Panc1 (cell line): ENCODE measurements at regions not wholly inside any gene's neighbourhood (a gene's known extent, or its start where the extent isn't known, plus 50 kb on each side); places are given as distances from the start of the nearest gene placed in this dataset.
"Not testable (repeated sequence)": the region's sequence is repeated elsewhere in the genome, so short reads cannot be mapped to it uniquely, and the experiment has no call there.

Experiments
- ATAC-seq: fragments of 200-7000 bp; cut with Tn5 transposase; 2 replicates; pipeline ENCODE4 v1.9.1; 2020; ENCODE audit warnings: mild to moderate bottlenecking, moderate library complexity
- BruUV-seq: library from RNA; stranded (reverse); fragments of 400-500 nt; replicated peaks from 2 replicates; lab custom pipeline; 2021; lab: Mats Ljungman, UMichigan
- CTCF ChIA-PET: fragments of 300-600 bp; sonication (Branson Sonifier 250); formaldehyde crosslinking; loops from one replicate; lab custom pipeline; 2022; ENCODE audit warnings: antibody characterized with exemption; lab: Charles Lee
- POLR2A ChIA-PET: fragments of 300-600 bp; sonication (Branson Sonifier 250); formaldehyde crosslinking; loops from one replicate; lab custom pipeline; 2022; ENCODE audit warnings: antibody characterized with exemption; lab: Charles Lee
- DNase-seq: peaks from one replicate; pipeline ENCODE4 v3.0.0-alpha.2; 2010; ENCODE audit warnings: low read depth, low spot score
- H3K27ac ChIP-seq: 2 replicates; pipeline ENCODE4 v1.5.1; 2011; ENCODE audit warnings: mild to moderate bottlenecking, low read length, inconsistent platforms
- H3K27me3 ChIP-seq: fragments of 200-500 bp; sonication (Bioruptor generic); 2 replicates; pipeline ENCODE4 v1.6.0; 2014; ENCODE audit warnings: low read length, inconsistent platforms; ENCODE audit not compliant: control insufficient read depth, insufficient read depth
- H3K36me3 ChIP-seq: fragments of 200-500 bp; sonication (Bioruptor generic); 2 replicates; pipeline ENCODE4 v1.5.1; 2014; ENCODE audit warnings: inconsistent platforms, mild to moderate bottlenecking, low read length, moderate library complexity; ENCODE audit not compliant: control insufficient read depth, insufficient read depth
- H3K4me1 ChIP-seq: 2 replicates; pipeline ENCODE4 v1.5.1; 2011; ENCODE audit warnings: inconsistent platforms, mild to moderate bottlenecking, low read length, moderate library complexity; ENCODE audit not compliant: control insufficient read depth, insufficient read depth
- H3K4me3 ChIP-seq, 2 experiments: 2 replicates each; pipeline ENCODE4 v1.5.1; 2011 to 2012; ENCODE audit warnings: low read depth in 2 of 2, low read length in 2 of 2, mild to moderate bottlenecking in 2 of 2, inconsistent platforms in 1 of 2, moderate library complexity in 1 of 2
- H3K9me3 ChIP-seq: fragments of 200-500 bp; sonication (Bioruptor generic); 2 replicates; pipeline ENCODE4 v1.5.1; 2014; ENCODE audit warnings: low read depth, mild to moderate bottlenecking, inconsistent platforms, low read length, moderate library complexity; ENCODE audit not compliant: control insufficient read depth, insufficient read depth
- CTCF ChIP-seq: fragments of 450-650 bp; IDR thresholded peaks from 2 replicates; pipeline ENCODE4 v1.5.1; 2017; ENCODE audit warnings: mild to moderate bottlenecking
- POLR2AphosphoS5 ChIP-seq: IDR thresholded peaks from 2 replicates; pipeline ENCODE4 v1.6.1; 2012; ENCODE audit warnings: mild to moderate bottlenecking, low read depth, low read length, moderate library complexity
- SIN3A ChIP-seq: IDR thresholded peaks from 2 replicates; pipeline ENCODE4 v1.6.1; 2012; ENCODE audit warnings: low read depth, mild to moderate bottlenecking, low read length, moderate library complexity, borderline replicate concordance; ENCODE audit not compliant: insufficient read depth
- TCF7L2 ChIP-seq: IDR thresholded peaks from 2 replicates; pipeline ENCODE4 v1.6.1; 2011; ENCODE audit warnings: mild to moderate bottlenecking, low read depth, low read length, inconsistent platforms
- in situ Hi-C: cut with HindIII; loops from 2 replicates; pipeline ENCODE4 v1.10.0; 2016; ENCODE audit warnings: low sequenced_read_pairs, low pct_unique_long_range_greater_than_20kb
- intact Hi-C: fragments of 100-400 bp; cut with micrococcal nuclease; formaldehyde crosslinking; loops from one replicate; pipeline ENCODE4 v1.10.0; 2022; ENCODE audit not compliant: unreplicated experiment
- TF ChIP-seq, protein P1 (sequence below), 2 experiments: IDR thresholded peaks; 2 replicates each; pipeline ENCODE4 v1.6.1; 2011 to 2012; ENCODE audit warnings: low read depth in 2 of 2, control low read depth in 1 of 2, low read length in 1 of 2, mild to moderate bottlenecking in 1 of 2, moderate library complexity in 1 of 2; ENCODE audit not compliant: insufficient read depth in 1 of 2

DNA sequence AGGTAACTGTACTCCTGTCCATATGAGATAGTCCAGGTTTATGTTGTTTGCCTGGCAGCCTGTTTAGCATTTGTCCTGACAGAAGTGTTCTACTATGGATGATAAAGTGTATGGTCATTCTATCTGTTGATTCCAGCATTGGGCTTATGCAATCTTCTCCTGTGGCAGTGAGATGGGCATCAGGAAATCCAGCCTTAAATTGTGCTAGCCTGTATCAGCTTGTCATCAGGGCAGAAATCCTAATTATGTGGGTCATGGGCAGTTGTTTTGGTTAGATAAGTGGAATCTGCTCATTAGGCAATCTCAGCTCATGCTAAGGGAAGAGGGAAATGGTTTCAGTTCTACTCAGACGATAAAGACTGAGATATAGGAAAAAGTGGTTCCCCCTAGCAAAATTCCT is 247.4 kb upstream of the CHD1 start:
- Histone ChIP-seq H3K27me3 (no peaks in the 10 kb centered on the region), H3K9me3 (no peaks in the 10 kb centered on the region), H3K4me3 (no peak overlapping the region), H3K4me1 (no peaks in the 10 kb centered on the region), H3K36me3 (no peaks in the 10 kb centered on the region), H3K27ac (no peak overlapping the region)
- CTCF ChIA-PET: no interaction called here
- ATAC-seq (no peak), DNase-seq (no peak)
- intact Hi-C loops: no loop called here
- in situ Hi-C loops: no loop called here
- BruUV-seq: no TSS peak
- POLR2A ChIA-PET: no interaction called here
- TF ChIP-seq TCF7L2 (no peak), CTCF (no peak), POLR2AphosphoS5 (no peak), SIN3A (no peak)
- TF ChIP-seq, protein P1, sequence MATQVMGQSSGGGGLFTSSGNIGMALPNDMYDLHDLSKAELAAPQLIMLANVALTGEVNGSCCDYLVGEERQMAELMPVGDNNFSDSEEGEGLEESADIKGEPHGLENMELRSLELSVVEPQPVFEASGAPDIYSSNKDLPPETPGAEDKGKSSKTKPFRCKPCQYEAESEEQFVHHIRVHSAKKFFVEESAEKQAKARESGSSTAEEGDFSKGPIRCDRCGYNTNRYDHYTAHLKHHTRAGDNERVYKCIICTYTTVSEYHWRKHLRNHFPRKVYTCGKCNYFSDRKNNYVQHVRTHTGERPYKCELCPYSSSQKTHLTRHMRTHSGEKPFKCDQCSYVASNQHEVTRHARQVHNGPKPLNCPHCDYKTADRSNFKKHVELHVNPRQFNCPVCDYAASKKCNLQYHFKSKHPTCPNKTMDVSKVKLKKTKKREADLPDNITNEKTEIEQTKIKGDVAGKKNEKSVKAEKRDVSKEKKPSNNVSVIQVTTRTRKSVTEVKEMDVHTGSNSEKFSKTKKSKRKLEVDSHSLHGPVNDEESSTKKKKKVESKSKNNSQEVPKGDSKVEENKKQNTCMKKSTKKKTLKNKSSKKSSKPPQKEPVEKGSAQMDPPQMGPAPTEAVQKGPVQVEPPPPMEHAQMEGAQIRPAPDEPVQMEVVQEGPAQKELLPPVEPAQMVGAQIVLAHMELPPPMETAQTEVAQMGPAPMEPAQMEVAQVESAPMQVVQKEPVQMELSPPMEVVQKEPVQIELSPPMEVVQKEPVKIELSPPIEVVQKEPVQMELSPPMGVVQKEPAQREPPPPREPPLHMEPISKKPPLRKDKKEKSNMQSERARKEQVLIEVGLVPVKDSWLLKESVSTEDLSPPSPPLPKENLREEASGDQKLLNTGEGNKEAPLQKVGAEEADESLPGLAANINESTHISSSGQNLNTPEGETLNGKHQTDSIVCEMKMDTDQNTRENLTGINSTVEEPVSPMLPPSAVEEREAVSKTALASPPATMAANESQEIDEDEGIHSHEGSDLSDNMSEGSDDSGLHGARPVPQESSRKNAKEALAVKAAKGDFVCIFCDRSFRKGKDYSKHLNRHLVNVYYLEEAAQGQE (IDR thresholded peaks at IDR 0.05; ENCODE audit: insufficient read depth in 1 of 2, low read depth in 2 of 2, low read length in 1 of 2): no peak

DNA sequence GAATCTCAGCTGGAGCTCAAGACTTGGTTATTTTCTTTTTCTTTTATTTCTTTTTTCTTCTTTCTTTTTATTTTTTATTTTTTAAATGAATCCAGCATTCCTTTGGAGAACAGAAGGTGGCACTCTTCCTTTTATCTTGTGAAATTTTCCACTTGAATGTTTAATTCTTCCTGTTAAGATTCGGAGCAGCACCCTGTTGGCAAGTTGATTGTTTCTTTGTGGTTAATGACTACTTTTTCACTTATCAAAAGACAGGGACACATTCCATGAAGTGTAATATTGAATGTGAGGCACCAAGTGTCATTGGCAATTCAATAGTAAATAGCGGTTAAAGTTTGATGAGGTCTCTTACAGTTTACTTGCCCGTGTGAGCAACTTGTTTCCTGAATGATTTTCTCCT is 240.5 kb upstream of the CHD1 start:
- Histone ChIP-seq H3K9me3 (no peaks in the 10 kb centered on the region), H3K27ac (no peak overlapping the region), H3K36me3 (no peaks in the 10 kb centered on the region), H3K27me3 (no peaks in the 10 kb centered on the region; the same call in 1 of the 2 replicates), H3K4me1 (no peaks in the 10 kb centered on the region), H3K4me3 (no peak overlapping the region)
- BruUV-seq: no TSS peak
- ATAC-seq: no peak
- CTCF ChIA-PET: no interaction called here
- in situ Hi-C loops (no loop called here), intact Hi-C loops (no loop called here)
- POLR2A ChIA-PET: no interaction called here
- no peak for DNase-seq
- TF ChIP-seq SIN3A: no peak
- TF ChIP-seq CTCF: peak; percentile 52; the same call in 1 of the 2 replicates

DNA sequence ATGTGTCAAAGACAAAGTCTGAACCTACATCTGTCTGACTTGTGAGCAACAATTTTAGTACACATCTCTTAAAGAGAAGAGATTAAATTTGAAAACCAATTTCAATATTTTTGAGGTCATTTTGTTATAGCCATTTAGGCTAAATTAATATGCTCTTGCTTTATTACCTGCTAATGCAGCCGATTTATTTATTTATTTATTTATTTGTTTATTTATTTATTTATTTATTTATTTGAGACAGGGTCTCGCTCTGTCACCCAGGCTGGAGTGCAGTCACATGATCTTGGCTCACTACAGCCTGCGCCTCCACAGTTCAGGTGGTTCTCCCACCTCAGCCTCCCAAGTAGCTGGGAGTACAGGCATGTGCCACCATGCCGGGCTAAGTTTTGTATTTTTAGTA is 232.7 kb upstream of the CHD1 start:
- H3K27me3 ChIP-seq, H3K4me1 ChIP-seq, BruUV-seq, H3K4me3 ChIP-seq, DNase-seq, CTCF ChIA-PET, POLR2A ChIA-PET, ATAC-seq, H3K9me3 ChIP-seq, intact Hi-C loops, in situ Hi-C loops, H3K27ac ChIP-seq, H3K36me3 ChIP-seq: not testable (repeated sequence)
